ENCODE measurements at regions not wholly inside any gene's neighbourhood (a gene's known extent, or its start where the extent isn't known, plus 50 kb on each side); places are given as distances from the start of the nearest gene placed in this dataset.

DNA sequence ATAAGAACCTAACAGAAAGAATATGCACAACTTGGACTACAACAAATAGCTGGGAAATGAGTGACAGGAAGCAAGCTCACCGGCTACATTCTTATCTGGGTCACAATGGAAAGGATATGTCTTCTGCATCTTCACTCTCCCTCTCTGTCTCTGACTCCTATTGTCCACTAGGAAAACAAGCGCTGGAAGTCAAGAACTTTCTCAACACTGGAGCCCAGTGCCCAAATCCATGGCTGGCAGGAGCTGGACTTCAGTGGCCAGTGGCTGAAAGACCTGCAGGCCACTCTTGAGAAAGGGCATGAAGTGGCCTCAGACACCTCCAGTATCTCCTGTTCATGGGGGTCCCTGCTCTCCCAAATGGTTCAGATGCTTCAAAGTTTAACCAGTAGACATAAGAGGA lies 62.0 kb downstream of the FAM50B start:
- TF ChIP-seq ZNF274 (IDR thresholded peaks at IDR 0.05; ENCODE audit: low read depth, low read length) = no peak
- TF ChIP-seq YY1 (IDR thresholded peaks at IDR 0.05; ENCODE audit: insufficient read depth, insufficient read length) = no peak
- TF ChIP-seq SUZ12 (IDR thresholded peaks at IDR 0.05; ENCODE audit: extremely low read depth, insufficient read depth, insufficient read length) = no peak

All from NT2/D1 (cell line).